Hindlimb muscle (tissue), 1 donor: ENCODE measurements at regions not wholly inside any gene's neighbourhood (a gene's known extent, or its start where the extent isn't known, plus 50 kb on each side); places are given as distances from the start of the nearest gene placed in this dataset.
"Not testable (repeated sequence)": the region's sequence is repeated elsewhere in the genome, so short reads cannot be mapped to it uniquely, and the experiment has no call there.

Experiments
- DNase-seq: peaks from one replicate; pipeline ENCODE4 v3.0.0-alpha.2; 2013

GRCh38 chr6:26957399-26958127 lies 289.9 kb upstream of the PRSS16 start:
- not testable (repeated sequence) for DNase-seq

- not testable (repeated sequence) for DNase-seq
Observed at GRCh38 chr6:26961236-26961635, 286.3 kb upstream of the PRSS16 start.

- no peak for DNase-seq
Observed at GRCh38 chr6:27002447-27002846, 245.1 kb upstream of the PRSS16 start.

- DNase-seq, result no peak
Observed at GRCh38 chr6:27007020-27007419, 240.5 kb upstream of the PRSS16 start.

- DNase-seq, result not testable (repeated sequence)
Observed at GRCh38 chr6:27008613-27009012, 238.9 kb upstream of the PRSS16 start.

GRCh38 chr6:27014053-27014452 lies 233.4 kb upstream of the PRSS16 start:
- DNase-seq, result not testable (repeated sequence)

GRCh38 chr6:27016689-27017088 lies 230.8 kb upstream of the PRSS16 start:
- no peak for DNase-seq

- not testable (repeated sequence) for DNase-seq
Observed at GRCh38 chr6:27018401-27018800, 229.1 kb upstream of the PRSS16 start.

GRCh38 chr6:27019651-27020552 lies 227.6 kb upstream of the PRSS16 start:
- peak; percentile 88 for DNase-seq

GRCh38 chr6:27020553-27020880 lies 227.0 kb upstream of the PRSS16 start:
- no peak for DNase-seq

- no peak for DNase-seq
Observed at GRCh38 chr6:27023664-27024063, 223.8 kb upstream of the PRSS16 start.

GRCh38 chr6:27025351-27025750 lies 222.2 kb upstream of the PRSS16 start:
- DNase-seq, result no peak

- DNase-seq, result no peak
Observed at GRCh38 chr6:27026361-27026760, 221.1 kb upstream of the PRSS16 start.

- no peak for DNase-seq
Observed at GRCh38 chr6:27031302-27031701, 216.2 kb upstream of the PRSS16 start.

- no peak for DNase-seq
Observed at GRCh38 chr6:27038498-27038897, 209.0 kb upstream of the PRSS16 start.

GRCh38 chr6:27040244-27041042 lies 207.1 kb upstream of the PRSS16 start:
- DNase-seq, result no peak

GRCh38 chr6:27043244-27043643 lies 204.3 kb upstream of the PRSS16 start:
- DNase-seq, result no peak

GRCh38 chr6:27045131-27045530 lies 202.4 kb upstream of the PRSS16 start:
- not testable (repeated sequence) for DNase-seq

- DNase-seq, result not testable (repeated sequence)
Observed at GRCh38 chr6:27047725-27048124, 199.8 kb upstream of the PRSS16 start.

- DNase-seq, result no peak
Observed at GRCh38 chr6:27049863-27050781, 197.4 kb upstream of the PRSS16 start.

GRCh38 chr6:27052082-27052730 lies 195.3 kb upstream of the PRSS16 start:
- not testable (repeated sequence) for DNase-seq
